ENCODE measurements at regions not wholly inside any gene's neighbourhood (a gene's known extent, or its start where the extent isn't known, plus 50 kb on each side); places are given as distances from the start of the nearest gene placed in this dataset.

DNA sequence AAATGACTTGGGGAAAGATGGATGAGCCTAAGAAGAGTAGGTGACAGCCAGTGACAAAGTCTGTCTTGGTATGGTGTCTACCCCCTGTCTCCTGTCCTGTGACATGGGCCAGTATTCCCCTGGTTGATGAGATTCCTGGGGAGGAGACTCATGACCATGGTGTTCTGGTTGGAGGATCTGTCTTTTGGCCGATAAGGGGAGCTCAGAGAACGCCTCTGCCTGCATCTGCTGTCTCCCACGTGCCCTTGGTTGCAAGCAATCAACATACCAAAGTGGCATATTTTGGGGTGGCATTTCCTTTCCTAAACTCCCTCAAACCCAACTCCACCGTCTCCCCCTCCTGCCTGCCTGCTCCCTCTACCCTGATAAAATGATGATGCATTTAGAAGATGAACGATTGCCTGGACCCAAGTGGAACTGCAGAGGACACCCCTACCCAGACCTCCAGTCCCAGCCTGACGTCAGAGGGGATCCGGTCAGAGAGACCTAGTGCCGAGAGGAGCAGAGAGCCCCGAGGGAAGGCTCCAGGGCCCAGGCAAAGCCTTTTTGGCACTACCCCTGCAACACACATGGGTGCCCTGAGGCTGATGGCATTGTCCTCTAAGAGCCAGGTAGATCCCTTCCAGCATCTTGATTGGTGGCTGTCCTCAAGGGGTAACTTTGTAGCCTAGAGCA is 88.0 kb upstream of the KCNK12 start:
- Histone ChIP-seq H3K36me3 (ENCODE audit: control insufficient read depth, low read depth, low read length) (no peaks in the 10 kb centered on the region), H3K4me1 (ENCODE audit: control insufficient read depth, low read depth, low read length) (peaks cover 42% of the 10 kb centered on the region), H3K4me3 (ENCODE audit: low read length) (no peak overlapping the region), H3K9me3 (ENCODE audit: control insufficient read depth, low read depth, low read length) (no peaks in the 10 kb centered on the region), H3K27me3 (ENCODE audit: control insufficient read depth, insufficient read depth, low read length) (no peaks in the 10 kb centered on the region), H3K27ac (ENCODE audit: low read length) (no peak overlapping the region), H3K9ac (ENCODE audit: low read length) (no peak overlapping the region)

DNA sequence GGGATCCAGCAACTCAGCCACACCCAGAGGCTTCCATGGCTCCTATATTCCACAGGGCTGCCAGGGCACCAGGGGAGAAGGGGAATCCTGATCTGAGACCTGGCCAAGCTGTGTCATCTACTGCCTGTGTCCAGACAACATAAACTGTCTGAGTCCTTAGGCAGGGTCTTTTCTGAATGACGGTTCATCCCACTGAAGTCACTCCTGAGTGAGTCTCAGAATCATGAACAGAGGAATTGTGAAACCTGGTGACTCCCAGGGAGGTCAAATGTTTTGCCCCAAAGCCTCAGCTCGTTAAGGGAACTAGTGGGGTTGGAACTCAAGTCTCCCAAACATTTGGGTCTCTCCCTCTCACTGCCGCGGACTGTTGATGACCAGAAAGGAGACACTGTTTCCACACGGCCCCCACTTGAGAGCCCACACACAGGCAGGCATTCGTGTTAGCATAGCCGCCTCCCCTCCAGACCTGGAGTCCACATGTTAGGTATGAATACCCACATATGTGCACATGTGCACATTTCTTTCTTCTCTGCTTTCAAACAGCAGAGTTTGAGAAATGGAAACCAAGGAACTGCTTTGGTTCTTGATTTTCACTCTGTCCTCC is 87.2 kb upstream of the KCNK12 start:
- no peak overlapping the region for H3K9ac ChIP-seq (ENCODE audit: low read length)

DNA sequence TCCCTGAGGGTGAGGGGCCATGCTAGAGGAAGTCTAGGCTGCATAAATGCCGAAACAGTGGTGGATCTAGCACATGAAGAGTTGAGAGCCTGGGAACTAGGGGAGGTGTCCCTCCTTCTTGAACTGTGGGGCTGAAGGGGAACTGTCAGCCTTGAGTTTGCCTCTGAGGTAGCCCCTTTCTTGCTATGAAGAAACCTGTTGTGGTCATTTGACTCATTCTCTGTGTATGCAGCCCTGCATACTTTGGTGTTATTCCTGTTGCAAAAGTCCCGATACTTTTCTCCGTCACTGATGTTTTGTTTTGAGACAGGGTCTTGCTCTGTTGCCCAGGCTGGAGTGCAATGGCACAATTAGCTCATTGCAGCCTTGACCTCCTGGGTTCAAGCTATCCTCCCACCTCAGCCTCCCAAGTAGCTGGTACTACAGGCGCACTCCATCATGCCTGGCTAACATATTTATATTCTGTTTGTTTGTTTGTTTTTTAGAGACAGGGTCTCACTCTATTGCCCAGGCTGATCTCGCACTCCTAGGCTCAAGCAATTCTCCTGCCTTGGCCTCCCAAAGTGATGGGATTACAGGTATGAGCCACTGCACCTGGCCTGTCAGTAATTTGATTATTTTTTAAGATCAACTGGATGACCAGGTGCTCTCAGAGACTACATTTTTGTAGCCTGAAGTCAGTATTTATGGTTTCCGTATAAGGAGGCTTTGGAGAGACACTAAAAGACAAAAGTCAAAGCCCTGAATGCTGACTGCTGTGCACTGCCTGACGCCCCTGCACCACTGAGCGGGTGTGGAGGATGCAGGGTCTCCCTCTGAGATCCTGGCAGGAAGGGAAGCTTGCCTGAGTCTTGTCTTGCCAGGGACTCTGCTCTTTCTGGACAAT is 86.2 kb upstream of the KCNK12 start:
- Histone ChIP-seq H3K9me3 (ENCODE audit: control insufficient read depth, low read depth, low read length) (no peaks in the 10 kb centered on the region), H3K27me3 (ENCODE audit: control insufficient read depth, insufficient read depth, low read length) (no peaks in the 10 kb centered on the region), H3K4me1 (ENCODE audit: control insufficient read depth, low read depth, low read length) (peaks cover 24% of the 10 kb centered on the region), H3K36me3 (ENCODE audit: control insufficient read depth, low read depth, low read length) (no peaks in the 10 kb centered on the region), H3K4me3 (ENCODE audit: low read length) (no peak overlapping the region), H3K9ac (ENCODE audit: low read length) (no peak overlapping the region), H3K27ac (ENCODE audit: low read length) (no peak overlapping the region)

More for the DNA sequence above, 87.2 kb upstream of the KCNK12 start:
- Histone ChIP-seq H3K9me3 (ENCODE audit: control insufficient read depth, low read depth, low read length) (no peaks in the 10 kb centered on the region), H3K36me3 (ENCODE audit: control insufficient read depth, low read depth, low read length) (no peaks in the 10 kb centered on the region), H3K27me3 (ENCODE audit: control insufficient read depth, insufficient read depth, low read length) (no peaks in the 10 kb centered on the region), H3K4me1 (ENCODE audit: control insufficient read depth, low read depth, low read length) (peaks cover 34% of the 10 kb centered on the region), H3K4me3 (ENCODE audit: low read length) (no peak overlapping the region), H3K27ac (ENCODE audit: low read length) (no peak overlapping the region)

DNA sequence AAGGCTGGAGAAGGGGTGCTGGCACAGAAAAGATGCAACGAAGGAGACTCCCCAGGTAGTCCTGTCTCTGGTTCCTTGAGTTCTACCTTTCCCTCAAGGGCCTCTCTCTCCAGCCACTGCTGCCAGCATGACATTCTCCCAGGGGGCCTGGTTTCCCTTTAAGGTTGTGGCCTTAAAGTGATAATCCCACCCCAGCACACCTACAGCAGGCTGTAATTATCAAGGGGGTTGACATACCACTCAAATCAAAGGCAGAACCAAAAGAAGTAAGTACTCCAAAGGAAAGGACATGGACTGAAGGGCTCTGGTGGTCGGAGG is 84.7 kb upstream of the KCNK12 start:
- H3K27me3 ChIP-seq (ENCODE audit: control insufficient read depth, insufficient read depth, low read length), result no peaks in the 10 kb centered on the region
- H3K4me1 ChIP-seq (ENCODE audit: control insufficient read depth, low read depth, low read length), result peaks cover 19% of the 10 kb centered on the region
- no peaks in the 10 kb centered on the region for H3K36me3 ChIP-seq (ENCODE audit: control insufficient read depth, low read depth, low read length)
- no peak overlapping the region for H3K9ac ChIP-seq (ENCODE audit: low read length)
- H3K4me3 ChIP-seq (ENCODE audit: low read length), result no peak overlapping the region
- no peaks in the 10 kb centered on the region for H3K9me3 ChIP-seq (ENCODE audit: control insufficient read depth, low read depth, low read length)
- no peak overlapping the region for H3K27ac ChIP-seq (ENCODE audit: low read length)

DNA sequence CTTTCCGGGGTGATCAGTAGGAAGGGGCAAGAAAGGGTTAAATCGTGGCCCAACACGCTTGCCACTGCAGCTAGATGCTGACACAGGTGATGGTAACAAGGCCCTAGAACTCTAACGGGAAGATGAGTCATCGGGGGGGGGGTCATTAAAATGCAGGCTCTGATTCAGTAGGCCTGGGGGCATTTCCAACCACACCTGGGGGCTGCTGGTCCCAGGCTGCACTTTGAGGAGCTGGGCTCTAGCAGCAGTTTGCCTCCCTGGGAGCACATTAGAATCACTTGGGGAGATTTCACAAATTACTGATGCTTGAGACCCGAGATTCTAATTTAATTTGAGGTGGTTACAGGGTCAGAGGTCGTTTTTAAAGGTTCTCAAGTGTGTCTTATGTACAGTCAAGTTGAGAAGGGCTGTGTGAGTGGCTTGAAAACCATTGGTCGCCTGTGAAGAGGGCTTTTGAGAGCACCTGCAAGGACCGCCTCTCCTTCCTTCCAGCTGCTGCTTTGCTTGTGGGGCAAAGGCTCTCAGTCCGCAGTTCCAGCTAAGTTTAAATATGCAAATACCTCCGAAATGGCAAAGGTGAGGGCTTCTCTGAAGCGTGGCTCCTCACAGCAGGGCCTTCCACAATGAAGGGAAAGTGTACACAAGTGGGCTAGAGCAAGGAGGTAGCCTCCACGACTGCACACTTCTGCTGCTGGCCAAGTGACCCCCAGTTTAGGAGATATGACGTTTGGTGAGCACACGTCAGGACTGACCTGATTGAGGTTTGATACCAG is 84.2 kb upstream of the KCNK12 start:
- H3K9me3 ChIP-seq (ENCODE audit: control insufficient read depth, low read depth, low read length), result no peaks in the 10 kb centered on the region
- no peaks in the 10 kb centered on the region for H3K36me3 ChIP-seq (ENCODE audit: control insufficient read depth, low read depth, low read length)
- no peak overlapping the region for H3K27ac ChIP-seq (ENCODE audit: low read length)
- no peak overlapping the region for H3K9ac ChIP-seq (ENCODE audit: low read length)
- H3K4me1 ChIP-seq (ENCODE audit: control insufficient read depth, low read depth, low read length), result peaks cover 19% of the 10 kb centered on the region
- H3K27me3 ChIP-seq (ENCODE audit: control insufficient read depth, insufficient read depth, low read length), result no peaks in the 10 kb centered on the region
- no peak overlapping the region for H3K4me3 ChIP-seq (ENCODE audit: low read length)

DNA sequence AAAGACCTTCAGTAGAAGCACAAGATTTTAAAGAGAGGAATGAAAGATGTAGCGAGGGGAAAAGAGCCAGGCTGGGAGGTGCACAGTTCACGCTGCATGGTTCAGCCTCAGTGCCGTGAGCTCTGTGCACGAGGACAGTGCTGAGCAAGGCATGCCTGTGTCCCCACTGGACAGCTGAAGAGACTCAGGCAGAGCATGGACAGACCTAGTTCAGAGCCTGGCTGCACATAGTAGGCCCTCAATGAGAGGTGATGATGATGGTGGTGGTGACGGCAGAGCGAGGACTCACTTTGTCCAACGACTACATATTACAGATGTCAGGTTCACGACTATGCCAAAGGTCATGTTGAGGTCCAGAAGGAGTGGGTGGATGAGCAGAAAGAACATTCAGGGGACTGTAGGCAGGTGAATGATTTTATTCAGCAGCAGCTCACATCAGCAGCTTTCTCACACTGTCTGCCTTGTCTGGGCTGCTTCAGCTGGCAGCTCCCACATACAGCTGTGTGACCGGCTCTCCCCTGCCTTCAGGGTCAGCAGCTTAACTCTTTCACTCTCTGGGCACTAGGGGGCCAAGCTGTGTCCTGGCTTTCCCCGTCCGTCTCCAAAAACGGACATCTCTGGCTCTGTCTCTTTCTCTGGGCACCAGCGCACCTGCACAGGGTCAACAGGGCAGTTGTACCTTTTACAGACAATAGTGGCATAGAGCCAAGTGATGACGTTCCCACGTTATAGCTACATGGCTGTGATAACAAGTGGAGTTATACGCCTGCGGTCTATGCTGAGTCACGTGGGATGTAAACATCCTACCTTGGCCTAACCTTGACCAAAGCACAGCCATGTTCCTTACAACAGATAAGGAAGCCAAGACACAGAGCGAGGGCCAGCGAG is 83.4 kb upstream of the KCNK12 start:
- no peaks in the 10 kb centered on the region for H3K9me3 ChIP-seq (ENCODE audit: control insufficient read depth, low read depth, low read length)
- H3K36me3 ChIP-seq (ENCODE audit: control insufficient read depth, low read depth, low read length), result no peaks in the 10 kb centered on the region
- no peak overlapping the region for H3K4me3 ChIP-seq (ENCODE audit: low read length)
- H3K4me1 ChIP-seq (ENCODE audit: control insufficient read depth, low read depth, low read length), result peaks cover 19% of the 10 kb centered on the region
- H3K9ac ChIP-seq (ENCODE audit: low read length), result no peak overlapping the region
- no peaks in the 10 kb centered on the region for H3K27me3 ChIP-seq (ENCODE audit: control insufficient read depth, insufficient read depth, low read length)
- H3K27ac ChIP-seq (ENCODE audit: low read length), result no peak overlapping the region

DNA sequence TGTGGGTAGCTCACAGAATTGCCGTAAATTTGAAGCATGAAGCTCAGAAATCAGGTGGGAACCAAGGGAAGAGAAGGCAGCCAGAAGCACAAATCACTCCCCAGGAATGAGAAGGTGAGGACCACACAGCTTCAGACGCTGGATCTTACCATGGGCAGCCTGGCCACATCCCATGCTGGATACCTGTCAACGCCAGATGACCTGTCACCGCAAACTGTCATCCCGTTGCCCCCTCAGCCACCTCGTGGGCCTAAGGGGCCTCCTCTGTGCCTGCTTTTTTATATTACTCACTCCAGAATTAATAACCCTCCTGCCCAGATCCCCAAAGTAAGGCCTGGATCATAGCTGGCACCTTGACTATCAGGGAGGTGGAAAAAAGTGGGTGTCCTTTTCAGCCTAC is 82.3 kb upstream of the KCNK12 start:
- no peaks in the 10 kb centered on the region for H3K9me3 ChIP-seq (ENCODE audit: control insufficient read depth, low read depth, low read length)
- no peaks in the 10 kb centered on the region for H3K27me3 ChIP-seq (ENCODE audit: control insufficient read depth, insufficient read depth, low read length)
- H3K4me1 ChIP-seq (ENCODE audit: control insufficient read depth, low read depth, low read length), result peaks cover 19% of the 10 kb centered on the region
- no peak overlapping the region for H3K27ac ChIP-seq (ENCODE audit: low read length)
- no peak overlapping the region for H3K9ac ChIP-seq (ENCODE audit: low read length)
- no peak overlapping the region for H3K4me3 ChIP-seq (ENCODE audit: low read length)
- no peaks in the 10 kb centered on the region for H3K36me3 ChIP-seq (ENCODE audit: control insufficient read depth, low read depth, low read length)

DNA sequence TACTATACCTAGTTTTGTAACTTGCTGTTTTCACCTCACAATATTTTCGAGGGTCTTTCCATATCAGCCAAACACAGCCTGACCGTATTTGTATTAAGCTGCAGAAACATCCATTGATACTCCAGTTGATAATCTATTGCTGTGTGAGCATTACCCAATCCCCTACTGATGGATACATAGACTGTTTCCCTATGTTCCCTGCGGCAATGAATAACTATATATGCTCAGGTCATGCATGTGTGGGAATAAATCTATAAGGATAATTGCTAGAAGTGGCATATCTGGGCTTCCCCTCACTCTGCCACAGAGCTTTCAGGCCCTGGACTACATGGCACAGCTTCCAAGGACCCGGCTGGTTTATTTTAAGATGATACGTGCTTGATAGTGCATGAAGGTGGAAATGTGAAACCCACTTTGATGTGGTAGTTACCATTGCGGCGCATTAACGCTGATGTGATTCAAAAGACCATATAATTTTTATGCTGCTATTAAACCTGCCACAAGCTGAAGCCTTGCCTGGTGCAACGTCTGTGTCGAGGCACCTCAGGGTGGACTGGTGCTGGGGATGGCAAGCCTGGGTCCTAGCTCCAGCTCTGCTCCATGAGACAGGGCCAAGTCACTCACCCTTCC is 81.4 kb upstream of the KCNK12 start:
- no peak overlapping the region for H3K4me3 ChIP-seq (ENCODE audit: low read length)
- H3K36me3 ChIP-seq (ENCODE audit: control insufficient read depth, low read depth, low read length), result no peaks in the 10 kb centered on the region
- peaks cover 19% of the 10 kb centered on the region for H3K4me1 ChIP-seq (ENCODE audit: control insufficient read depth, low read depth, low read length)
- H3K27ac ChIP-seq (ENCODE audit: low read length), result no peak overlapping the region
- no peaks in the 10 kb centered on the region for H3K9me3 ChIP-seq (ENCODE audit: control insufficient read depth, low read depth, low read length)
- H3K27me3 ChIP-seq (ENCODE audit: control insufficient read depth, insufficient read depth, low read length), result no peaks in the 10 kb centered on the region
- H3K9ac ChIP-seq (ENCODE audit: low read length), result no peak overlapping the region

DNA sequence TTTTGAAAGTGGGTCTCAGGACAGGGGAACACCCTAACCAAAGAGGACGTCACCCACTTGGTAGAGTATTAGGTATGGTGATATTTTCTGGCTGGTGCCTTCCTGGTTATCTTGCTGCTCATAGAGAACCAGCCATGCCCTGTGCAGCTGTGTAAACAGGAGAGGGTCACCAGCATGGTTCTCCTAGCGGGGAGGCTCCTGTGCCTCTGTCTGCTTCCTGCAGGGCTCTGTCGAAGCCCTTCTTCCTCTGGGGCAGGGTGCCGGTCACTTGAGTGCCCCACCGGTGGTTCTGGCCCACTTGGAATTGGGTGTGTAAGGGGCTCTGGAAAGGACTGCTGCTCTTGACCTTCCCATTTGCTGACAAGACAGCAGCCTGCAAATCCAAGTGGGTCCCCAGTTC is 80.5 kb upstream of the KCNK12 start:
- no peaks in the 10 kb centered on the region for H3K27me3 ChIP-seq (ENCODE audit: control insufficient read depth, insufficient read depth, low read length)
- no peak overlapping the region for H3K4me3 ChIP-seq (ENCODE audit: low read length)
- no peak overlapping the region for H3K27ac ChIP-seq (ENCODE audit: low read length)
- H3K4me1 ChIP-seq (ENCODE audit: control insufficient read depth, low read depth, low read length), result peaks cover 19% of the 10 kb centered on the region
- H3K36me3 ChIP-seq (ENCODE audit: control insufficient read depth, low read depth, low read length), result no peaks in the 10 kb centered on the region
- no peak overlapping the region for H3K9ac ChIP-seq (ENCODE audit: low read length)
- no peaks in the 10 kb centered on the region for H3K9me3 ChIP-seq (ENCODE audit: control insufficient read depth, low read depth, low read length)

DNA sequence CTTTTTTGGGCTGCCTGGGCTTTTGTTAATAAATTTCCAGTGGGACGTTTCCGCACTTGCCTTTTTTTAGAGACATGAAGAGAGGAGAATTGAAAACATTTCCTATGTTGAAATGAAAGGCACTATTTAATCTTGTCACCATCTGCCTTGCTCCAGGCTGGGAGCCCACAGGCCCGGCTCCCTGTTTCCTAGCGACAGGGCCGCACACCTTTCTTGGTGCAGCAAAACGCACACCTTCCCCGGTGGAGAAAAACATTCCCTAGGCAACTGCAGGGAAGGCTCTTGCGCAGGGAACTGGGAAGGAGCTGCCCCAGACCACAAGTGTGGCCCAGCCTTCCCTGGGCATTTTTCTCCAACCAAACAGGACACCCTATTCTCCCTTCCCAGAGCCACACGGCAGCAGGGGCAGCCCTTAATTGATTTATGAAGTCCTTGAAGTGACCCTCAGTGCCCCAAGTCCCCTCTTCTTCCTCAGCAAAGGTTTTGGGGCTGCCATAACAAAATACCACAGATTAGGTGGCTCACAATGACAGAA is 79.3 kb upstream of the KCNK12 start:
- no peaks in the 10 kb centered on the region for H3K36me3 ChIP-seq (ENCODE audit: control insufficient read depth, low read depth, low read length)
- H3K4me3 ChIP-seq (ENCODE audit: low read length), result no peak overlapping the region
- no peaks in the 10 kb centered on the region for H3K27me3 ChIP-seq (ENCODE audit: control insufficient read depth, insufficient read depth, low read length)
- H3K9me3 ChIP-seq (ENCODE audit: control insufficient read depth, low read depth, low read length), result no peaks in the 10 kb centered on the region
- H3K27ac ChIP-seq (ENCODE audit: low read length), result no peak overlapping the region
- peaks cover 11% of the 10 kb centered on the region for H3K4me1 ChIP-seq (ENCODE audit: control insufficient read depth, low read depth, low read length)
- no peak overlapping the region for H3K9ac ChIP-seq (ENCODE audit: low read length)
